ENCODE measurements at regions not wholly inside any gene's neighbourhood (a gene's known extent, or its start where the extent isn't known, plus 50 kb on each side); places are given as distances from the start of the nearest gene placed in this dataset.

GRCh38 chr15:53320816-53321215, 438.6 kb downstream of the WDR72 start:
- Histone ChIP-seq H3K4me3 (ENCODE audit: low read depth in 2 of 2, low read length in 2 of 2) (no peak overlapping the region), H3K9me3 (ENCODE audit: control insufficient read depth, insufficient read depth, low read depth, low read length) (no peaks in the 10 kb centered on the region), H3K36me3 (ENCODE audit: control insufficient read depth, insufficient read depth, low read length) (no peaks in the 10 kb centered on the region), H3K4me1 (ENCODE audit: control insufficient read depth, insufficient read depth, low read length) (no peaks in the 10 kb centered on the region), H3K27me3 (ENCODE audit: control insufficient read depth, insufficient read depth, low read length) (no peaks in the 10 kb centered on the region), H3K27ac (ENCODE audit: low read length) (no peak overlapping the region)
- ChIA-PET POLR2A (no interaction called here), CTCF (no interaction called here)
- ATAC-seq (no peak), DNase-seq (ENCODE audit: low read depth, low spot score) (no peak)
- intact Hi-C loops (cut with micrococcal nuclease; ENCODE audit: unreplicated experiment) (no loop called here), in situ Hi-C loops (cut with HindIII; ENCODE audit: low pct_unique_long_range_greater_than_20kb, low sequenced_read_pairs) (no loop called here)
- BruUV-seq (replicated peaks): no TSS peak
- no peak for TF ChIP-seq SIN3A (IDR thresholded peaks at IDR 0.05; ENCODE audit: borderline replicate concordance, insufficient read depth, low read depth, low read length)
- TF ChIP-seq TCF7L2 (IDR thresholded peaks at IDR 0.05; ENCODE audit: low read depth, low read length): no peak
- TF ChIP-seq POLR2AphosphoS5 (IDR thresholded peaks at IDR 0.05; ENCODE audit: low read depth, low read length): no peak
- TF ChIP-seq CTCF (IDR thresholded peaks at IDR 0.05): no peak

GRCh38 chr15:53312707-53313106, 446.8 kb downstream of the WDR72 start:
- ChIA-PET POLR2A (no interaction called here), CTCF (no interaction called here)
- TF ChIP-seq POLR2AphosphoS5 (IDR thresholded peaks at IDR 0.05; ENCODE audit: low read depth, low read length) (no peak), CTCF (IDR thresholded peaks at IDR 0.05) (no peak), REST (IDR thresholded peaks at IDR 0.05; ENCODE audit: insufficient read depth in 1 of 2, low read depth in 2 of 2, low read length in 1 of 2) (no peak)
- no peak overlapping the region for H3K4me3 ChIP-seq (ENCODE audit: low read depth in 2 of 2, low read length in 2 of 2)
- no peaks in the 10 kb centered on the region for H3K36me3 ChIP-seq (ENCODE audit: control insufficient read depth, insufficient read depth, low read length)
- H3K4me1 ChIP-seq (ENCODE audit: control insufficient read depth, insufficient read depth, low read length): no peaks in the 10 kb centered on the region
- intact Hi-C loops (cut with micrococcal nuclease; ENCODE audit: unreplicated experiment): no loop called here
- no peak overlapping the region for H3K27ac ChIP-seq (ENCODE audit: low read length)
- in situ Hi-C loops (cut with HindIII; ENCODE audit: low pct_unique_long_range_greater_than_20kb, low sequenced_read_pairs): no loop called here
- no peaks in the 10 kb centered on the region for H3K9me3 ChIP-seq (ENCODE audit: control insufficient read depth, insufficient read depth, low read depth, low read length)
- no peaks in the 10 kb centered on the region for H3K27me3 ChIP-seq (ENCODE audit: control insufficient read depth, insufficient read depth, low read length)
- ATAC-seq: no peak
- BruUV-seq (replicated peaks): no TSS peak
- DNase-seq (ENCODE audit: low read depth, low spot score): no peak

GRCh38 chr15:53310709-53311108, 448.8 kb downstream of the WDR72 start:
- DNase-seq (ENCODE audit: low read depth, low spot score) (no peak), ATAC-seq (no peak)
- BruUV-seq (replicated peaks): no TSS peak
- POLR2A ChIA-PET: no interaction called here
- Histone ChIP-seq H3K9me3 (ENCODE audit: control insufficient read depth, insufficient read depth, low read depth, low read length) (no peaks in the 10 kb centered on the region), H3K4me1 (ENCODE audit: control insufficient read depth, insufficient read depth, low read length) (no peaks in the 10 kb centered on the region), H3K36me3 (ENCODE audit: control insufficient read depth, insufficient read depth, low read length) (no peaks in the 10 kb centered on the region), H3K27me3 (ENCODE audit: control insufficient read depth, insufficient read depth, low read length) (no peaks in the 10 kb centered on the region), H3K27ac (ENCODE audit: low read length) (no peak overlapping the region), H3K4me3 (ENCODE audit: low read depth in 2 of 2, low read length in 2 of 2) (no peak overlapping the region)
- no peak for TF ChIP-seq POLR2AphosphoS5 (IDR thresholded peaks at IDR 0.05; ENCODE audit: low read depth, low read length)
- TF ChIP-seq CTCF (IDR thresholded peaks at IDR 0.05): no peak
- no peak for TF ChIP-seq SIN3A (IDR thresholded peaks at IDR 0.05; ENCODE audit: borderline replicate concordance, insufficient read depth, low read depth, low read length)
- no peak for TF ChIP-seq REST (IDR thresholded peaks at IDR 0.05; ENCODE audit: insufficient read depth in 1 of 2, low read depth in 2 of 2, low read length in 1 of 2)
- no peak for TF ChIP-seq TCF7L2 (IDR thresholded peaks at IDR 0.05; ENCODE audit: low read depth, low read length)
- intact Hi-C loops (cut with micrococcal nuclease; ENCODE audit: unreplicated experiment) (no loop called here), in situ Hi-C loops (cut with HindIII; ENCODE audit: low pct_unique_long_range_greater_than_20kb, low sequenced_read_pairs) (no loop called here)
- CTCF ChIA-PET: no interaction called here
